Mesenchymal stem cell (in vitro differentiated cells and primary cell): ENCODE measurements at regions not wholly inside any gene's neighbourhood (a gene's known extent, or its start where the extent isn't known, plus 50 kb on each side); places are given as distances from the start of the nearest gene placed in this dataset.

Source experiments
- DNase-seq: peaks from one replicate; pipeline ENCODE4 v3.0.0-alpha.2; 2013
- H2AFZ ChIP-seq: one replicate; pipeline ENCODE4 v1.6.1; 2013; ENCODE audit warnings: low read depth, mild to moderate bottlenecking, control low read depth, inconsistent platforms, low read length, moderate library complexity
- H2AK5ac ChIP-seq: 2 replicates; pipeline ENCODE4 v1.6.1; 2013; ENCODE audit warnings: low read length, moderate library complexity, mild to moderate bottlenecking, inconsistent platforms; ENCODE audit not compliant: severe bottlenecking
- H2BK120ac ChIP-seq: one replicate; pipeline ENCODE4 v1.6.1; 2013; ENCODE audit warnings: low read depth, mild to moderate bottlenecking, inconsistent platforms, low read length, moderate library complexity
- H2BK12ac ChIP-seq, 2 experiments: one replicate each; pipeline ENCODE4 v1.6.1; 2013; ENCODE audit warnings: inconsistent platforms in 2 of 2, low read length in 2 of 2, mild to moderate bottlenecking in 2 of 2, moderate library complexity in 2 of 2, control low read depth in 1 of 2
- H2BK15ac ChIP-seq: one replicate; pipeline ENCODE4 v1.6.1; 2013; ENCODE audit warnings: mild to moderate bottlenecking, low read depth, inconsistent platforms; ENCODE audit not compliant: poor library complexity, severe bottlenecking
- H2BK5ac ChIP-seq: 2 replicates; pipeline ENCODE4 v1.6.1; 2013; ENCODE audit warnings: low read depth, mild to moderate bottlenecking, low read length, control low read depth, inconsistent platforms; ENCODE audit not compliant: poor library complexity, severe bottlenecking
- H3K14ac ChIP-seq, 2 experiments: one replicate each; pipeline ENCODE4 v1.6.1; 2013; ENCODE audit warnings: inconsistent platforms in 2 of 2, low read length in 2 of 2, control low read depth in 1 of 2, mild to moderate bottlenecking in 1 of 2, moderate library complexity in 1 of 2
- H3K18ac ChIP-seq, 2 experiments: one replicate each; pipeline ENCODE4 v1.6.1; 2013; ENCODE audit warnings: inconsistent platforms in 2 of 2, low read length in 2 of 2, control low read depth in 1 of 2, low read depth in 1 of 2, mild to moderate bottlenecking in 1 of 2
- H3K23ac ChIP-seq, 2 experiments: one replicate each; pipeline ENCODE4 v1.6.1; 2013; ENCODE audit warnings: inconsistent platforms in 2 of 2, low read length in 2 of 2, mild to moderate bottlenecking in 2 of 2, moderate library complexity in 2 of 2, control low read depth in 1 of 2
- H3K27ac ChIP-seq: 2 replicates; pipeline ENCODE4 v1.5.1; 2013; ENCODE audit warnings: mild to moderate bottlenecking, moderate library complexity, low read length, control low read depth, inconsistent platforms; ENCODE audit not compliant: poor library complexity, severe bottlenecking
- H3K27me3 ChIP-seq, 2 experiments: 2 replicates each; pipeline versions ENCODE4 v1.6.1 to v1.7.0; 2013; ENCODE audit warnings: low read length in 2 of 2, mild to moderate bottlenecking in 2 of 2, moderate library complexity in 2 of 2, control low read depth in 1 of 2, inconsistent platforms in 1 of 2; ENCODE audit not compliant: control insufficient read depth in 1 of 2, insufficient read depth in 1 of 2
- H3K36me3 ChIP-seq, 2 experiments: 2 replicates each; pipeline versions ENCODE4 v1.6.1 to v1.7.0; 2013; ENCODE audit warnings: low read length in 2 of 2, control low read depth in 1 of 2, inconsistent platforms in 1 of 2, low read depth in 1 of 2, mild to moderate bottlenecking in 1 of 2; ENCODE audit not compliant: insufficient read depth in 2 of 2, control insufficient read depth in 1 of 2
- H3K4ac ChIP-seq, 2 experiments: one replicate each; pipeline ENCODE4 v1.6.1; 2013; ENCODE audit warnings: inconsistent platforms in 2 of 2, low read length in 2 of 2, mild to moderate bottlenecking in 2 of 2, moderate library complexity in 2 of 2, control low read depth in 1 of 2, low read depth in 1 of 2
- H3K4me1 ChIP-seq: 2 replicates; pipeline ENCODE4 v1.6.1; 2013; ENCODE audit warnings: low read depth, low read length, control low read depth; ENCODE audit not compliant: control insufficient read depth, insufficient read depth
- H3K4me2 ChIP-seq: 2 replicates; pipeline ENCODE4 v1.6.1; 2013; ENCODE audit warnings: low read length, mild to moderate bottlenecking, inconsistent platforms; ENCODE audit not compliant: poor library complexity, severe bottlenecking
- H3K4me3 ChIP-seq, 2 experiments: 2 replicates each; pipeline versions ENCODE4 v1.5.1 to v1.7.0; 2013; ENCODE audit warnings: low read length in 2 of 2, mild to moderate bottlenecking in 2 of 2, control low read depth in 1 of 2, low read depth in 1 of 2; ENCODE audit not compliant: insufficient read depth in 1 of 2
- H3K79me1 ChIP-seq: replicated peaks from 2 replicates; pipeline ENCODE4 v1.6.1; 2013; ENCODE audit warnings: mild to moderate bottlenecking, control low read depth, low read length, inconsistent platforms; ENCODE audit not compliant: poor library complexity, severe bottlenecking
- H3K9ac ChIP-seq: 2 replicates; pipeline ENCODE4 v1.7.0; 2013; ENCODE audit warnings: mild to moderate bottlenecking, low read length, moderate library complexity
- H3K9me3 ChIP-seq: 2 replicates; pipeline ENCODE4 v1.7.0; 2013; ENCODE audit warnings: mild to moderate bottlenecking, low read length; ENCODE audit not compliant: control insufficient read depth
- H4K8ac ChIP-seq: one replicate; pipeline ENCODE4 v1.6.1; 2013; ENCODE audit warnings: inconsistent platforms, mild to moderate bottlenecking, low read length, moderate library complexity
- H4K91ac ChIP-seq: one replicate; pipeline ENCODE4 v1.6.1; 2013; ENCODE audit warnings: mild to moderate bottlenecking, low read length, inconsistent platforms
- WGBS: methylation state at CpG from one replicate; pipeline ENCODE4 v1.1.7; 2013; ENCODE audit warnings: mixed read lengths; 5-methylcytosine and 5-hydroxymethylcytosine counted together

DNA sequence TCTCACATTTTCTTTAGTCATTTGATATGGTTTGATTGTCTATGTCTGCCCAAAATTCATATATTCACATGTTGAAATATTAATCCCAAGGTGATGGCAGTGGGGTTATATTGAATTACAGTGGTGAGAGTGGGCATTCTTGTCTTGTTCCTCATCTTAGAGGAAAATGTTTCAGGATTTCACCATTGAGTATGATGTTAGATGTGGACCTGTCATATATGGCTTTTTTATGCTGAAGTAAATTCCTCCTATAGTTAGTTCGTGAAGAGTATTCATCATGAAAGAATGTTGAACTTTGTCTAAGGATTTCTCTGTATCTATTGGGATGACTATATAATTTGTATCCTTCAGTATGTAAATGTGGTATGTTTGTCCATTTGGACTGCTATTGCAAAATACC, 512.3 kb upstream of the EPHA5 start:
- no peaks in the 10 kb centered on the region for H3K79me1 ChIP-seq
- no peaks in the 10 kb centered on the region for H3K27me3 ChIP-seq
- 67% methylated on average over 1 of the region's 1 CpG for WGBS
- H2BK5ac ChIP-seq: no peak overlapping the region
- H2BK120ac ChIP-seq: no peak overlapping the region
- no peaks in the 10 kb centered on the region for H3K4me1 ChIP-seq
- no peak overlapping the region for H4K91ac ChIP-seq
- H3K4ac ChIP-seq: no peak overlapping the region
- H3K9ac ChIP-seq: no peak overlapping the region
- no peak overlapping the region for H3K18ac ChIP-seq
- H4K8ac ChIP-seq: no peak overlapping the region
- no peak overlapping the region for H2AFZ ChIP-seq
- no peak overlapping the region for H2BK12ac ChIP-seq
- no peak overlapping the region for H3K23ac ChIP-seq
- no peaks in the 10 kb centered on the region for H3K36me3 ChIP-seq
- H3K27ac ChIP-seq: no peak overlapping the region
- H2AK5ac ChIP-seq: no peak overlapping the region
- H3K14ac ChIP-seq: no peak overlapping the region
- no peaks in the 10 kb centered on the region for H3K9me3 ChIP-seq
- DNase-seq: no peak
- H3K4me3 ChIP-seq: no peak overlapping the region
- H2BK15ac ChIP-seq: no peak overlapping the region
- no peak overlapping the region for H3K4me2 ChIP-seq

DNA sequence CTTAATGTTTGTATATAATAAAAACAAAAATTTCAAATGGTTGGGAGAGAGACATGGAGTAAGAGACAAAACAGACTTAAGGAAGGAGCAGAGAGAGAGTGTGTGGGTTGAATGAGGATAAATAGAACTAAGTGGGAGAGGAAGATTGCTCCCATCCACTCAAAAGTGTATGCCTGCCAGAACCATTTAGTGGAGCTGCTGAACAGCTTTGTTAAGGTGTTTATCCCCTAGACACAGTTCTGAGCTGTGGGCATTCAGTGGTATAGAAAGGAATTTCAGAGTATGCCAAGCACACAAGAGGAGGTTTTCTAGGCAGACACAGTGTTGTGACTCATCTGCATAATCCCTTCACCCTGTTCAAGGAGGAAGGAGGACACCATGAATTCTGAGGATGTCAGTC, 508.6 kb upstream of the EPHA5 start:
- H3K4me2 ChIP-seq: peak overlapping the region; percentile 2
- no peak overlapping the region for H3K4me3 ChIP-seq
- H2BK15ac ChIP-seq: no peak overlapping the region
- H3K9me3 ChIP-seq: peaks cover 5% of the 10 kb centered on the region
- H3K23ac ChIP-seq: no peak overlapping the region
- H3K27me3 ChIP-seq: no peaks in the 10 kb centered on the region
- peak; percentile 63 for DNase-seq
- H3K9ac ChIP-seq: no peak overlapping the region
- H2AK5ac ChIP-seq: no peak overlapping the region
- H2AFZ ChIP-seq: no peak overlapping the region
- H2BK12ac ChIP-seq: no peak overlapping the region
- no peaks in the 10 kb centered on the region for H3K79me1 ChIP-seq
- H3K27ac ChIP-seq: peak overlapping the region; percentile 57
- no peak overlapping the region for H4K91ac ChIP-seq
- no peak overlapping the region for H3K18ac ChIP-seq
- no peaks in the 10 kb centered on the region for H3K36me3 ChIP-seq
- H3K4me1 ChIP-seq: no peaks in the 10 kb centered on the region
- no peak overlapping the region for H4K8ac ChIP-seq
- no peak overlapping the region for H3K14ac ChIP-seq
- no peak overlapping the region for H3K4ac ChIP-seq
- H2BK5ac ChIP-seq: no peak overlapping the region
- H2BK120ac ChIP-seq: no peak overlapping the region

DNA sequence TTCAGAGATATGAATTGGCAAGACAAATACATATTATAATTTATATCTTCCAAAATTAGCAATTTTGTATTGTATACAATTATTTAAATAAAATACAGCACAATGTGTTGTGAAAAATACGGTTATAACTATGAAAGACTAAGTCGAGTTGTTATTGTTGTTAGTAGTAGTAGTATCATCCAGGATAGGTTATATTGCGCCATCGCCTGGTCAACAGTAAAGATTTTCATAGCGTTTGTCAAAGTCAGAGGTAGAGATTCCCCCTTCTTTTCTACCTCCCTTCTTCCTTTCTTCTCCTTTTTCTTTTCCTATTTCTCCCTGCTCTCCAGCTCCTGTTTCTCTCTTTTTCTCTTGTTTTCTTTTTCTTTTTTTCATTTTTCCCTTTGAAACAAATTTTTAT, 499.1 kb upstream of the EPHA5 start:
- no peak overlapping the region for H3K14ac ChIP-seq
- H2BK15ac ChIP-seq: no peak overlapping the region
- no peak overlapping the region for H2BK12ac ChIP-seq
- no peak overlapping the region for H2AK5ac ChIP-seq
- no peak overlapping the region for H3K27ac ChIP-seq
- H2BK5ac ChIP-seq: no peak overlapping the region
- H3K4me3 ChIP-seq: no peak overlapping the region
- H3K36me3 ChIP-seq: no peaks in the 10 kb centered on the region
- H3K4me2 ChIP-seq: no peak overlapping the region
- 25% methylated on average over 3 of the region's 5 CpGs for WGBS
- no peak overlapping the region for H3K4ac ChIP-seq
- no peak overlapping the region for H2AFZ ChIP-seq
- peak; percentile 20 for DNase-seq
- no peak overlapping the region for H4K8ac ChIP-seq
- H3K9ac ChIP-seq: no peak overlapping the region
- H3K4me1 ChIP-seq: no peaks in the 10 kb centered on the region
- no peak overlapping the region for H4K91ac ChIP-seq
- no peak overlapping the region for H2BK120ac ChIP-seq
- H3K18ac ChIP-seq: no peak overlapping the region
- H3K9me3 ChIP-seq: peaks cover 24% of the 10 kb centered on the region
- H3K79me1 ChIP-seq: no peaks in the 10 kb centered on the region
- H3K27me3 ChIP-seq: no peaks in the 10 kb centered on the region
- H3K23ac ChIP-seq: no peak overlapping the region

DNA sequence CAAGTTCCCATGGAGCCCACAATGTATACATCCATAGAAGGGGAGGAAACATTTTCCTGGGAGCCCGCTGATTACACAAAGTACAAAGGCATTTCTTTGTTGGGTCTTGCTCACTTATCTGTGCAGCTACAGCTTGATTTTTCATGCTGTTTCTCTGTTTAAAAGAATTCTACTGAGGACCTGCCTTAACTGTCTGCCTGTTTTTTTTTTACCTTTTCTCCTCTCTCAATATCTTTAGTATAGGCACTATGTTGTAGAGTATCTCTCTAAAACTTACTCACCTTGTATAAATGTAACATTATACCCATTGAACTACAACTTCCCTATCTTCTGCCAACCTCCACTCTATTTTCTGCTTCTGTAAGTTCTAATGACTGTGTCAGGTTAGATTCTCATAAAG, 494.6 kb upstream of the EPHA5 start:
- no peak overlapping the region for H3K9ac ChIP-seq
- H3K4me1 ChIP-seq: no peaks in the 10 kb centered on the region
- H4K8ac ChIP-seq: no peak overlapping the region
- H3K36me3 ChIP-seq: no peaks in the 10 kb centered on the region
- H3K23ac ChIP-seq: no peak overlapping the region
- H3K9me3 ChIP-seq: peaks cover 24% of the 10 kb centered on the region
- H3K4me2 ChIP-seq: no peak overlapping the region
- no peak overlapping the region for H2AK5ac ChIP-seq
- 85% methylated on average over 1 of the region's 1 CpG for WGBS
- no peak overlapping the region for H2BK12ac ChIP-seq
- H3K14ac ChIP-seq: no peak overlapping the region
- H3K27me3 ChIP-seq: no peaks in the 10 kb centered on the region
- no peak overlapping the region for H2BK120ac ChIP-seq
- no peak overlapping the region for H3K18ac ChIP-seq
- H3K4ac ChIP-seq: no peak overlapping the region
- DNase-seq: no peak
- no peak overlapping the region for H4K91ac ChIP-seq
- no peak overlapping the region for H3K4me3 ChIP-seq
- no peak overlapping the region for H2BK5ac ChIP-seq
- H3K79me1 ChIP-seq: no peaks in the 10 kb centered on the region
- H2AFZ ChIP-seq: no peak overlapping the region
- no peak overlapping the region for H3K27ac ChIP-seq
- no peak overlapping the region for H2BK15ac ChIP-seq
